ENCODE measurements at regions not wholly inside any gene's neighbourhood (a gene's known extent, or its start where the extent isn't known, plus 50 kb on each side); places are given as distances from the start of the nearest gene placed in this dataset.
"Not testable (repeated sequence)": the region's sequence is repeated elsewhere in the genome, so short reads cannot be mapped to it uniquely, and the experiment has no call there.

- no peak for DNase-seq (ENCODE audit: low spot score)
Measured at GRCh38 chr7:77484785-77485184, 52.3 kb upstream of the PTPN12 start.

DNA sequence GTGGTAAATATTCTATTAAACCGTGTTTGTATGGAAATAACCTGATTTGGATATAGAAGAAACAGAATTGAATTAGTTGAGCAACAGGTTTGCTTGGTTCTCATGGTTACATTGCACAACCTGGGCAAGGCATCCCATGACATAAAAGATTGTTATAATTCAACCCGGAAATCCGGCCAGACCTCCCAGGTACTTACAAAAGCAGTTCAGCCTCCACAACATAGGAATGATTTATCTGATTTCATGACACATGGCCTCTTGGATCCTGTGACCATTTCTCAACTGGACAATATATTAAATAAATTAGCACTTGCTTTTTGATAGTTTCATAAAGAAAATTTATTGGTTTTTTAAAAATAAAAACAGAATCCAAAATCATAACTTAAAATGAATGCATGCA, 55.1 kb upstream of the PTPN12 start:
- DNase-seq (ENCODE audit: low spot score), result peak; percentile 78

DNA sequence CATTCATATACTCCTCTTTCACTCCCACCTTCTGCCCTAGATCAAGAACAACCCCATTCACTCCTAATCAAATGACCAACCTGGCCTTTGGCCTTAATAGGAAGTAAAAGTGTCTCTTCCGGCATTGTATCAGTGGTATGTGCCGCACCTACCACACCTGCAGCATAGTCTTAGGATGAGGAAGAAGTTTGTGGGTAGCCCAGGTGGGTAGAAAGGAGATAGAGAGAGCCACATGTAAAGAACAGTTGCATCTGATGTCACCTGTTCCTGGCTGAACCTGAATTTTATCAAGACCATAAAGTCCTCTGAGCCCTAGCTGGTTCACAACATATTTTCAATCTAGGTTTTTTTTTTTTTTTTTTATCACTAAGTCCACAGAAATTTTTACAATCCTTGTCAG, 55.5 kb upstream of the PTPN12 start:
- peak; percentile 14 for DNase-seq (ENCODE audit: low spot score)

DNA sequence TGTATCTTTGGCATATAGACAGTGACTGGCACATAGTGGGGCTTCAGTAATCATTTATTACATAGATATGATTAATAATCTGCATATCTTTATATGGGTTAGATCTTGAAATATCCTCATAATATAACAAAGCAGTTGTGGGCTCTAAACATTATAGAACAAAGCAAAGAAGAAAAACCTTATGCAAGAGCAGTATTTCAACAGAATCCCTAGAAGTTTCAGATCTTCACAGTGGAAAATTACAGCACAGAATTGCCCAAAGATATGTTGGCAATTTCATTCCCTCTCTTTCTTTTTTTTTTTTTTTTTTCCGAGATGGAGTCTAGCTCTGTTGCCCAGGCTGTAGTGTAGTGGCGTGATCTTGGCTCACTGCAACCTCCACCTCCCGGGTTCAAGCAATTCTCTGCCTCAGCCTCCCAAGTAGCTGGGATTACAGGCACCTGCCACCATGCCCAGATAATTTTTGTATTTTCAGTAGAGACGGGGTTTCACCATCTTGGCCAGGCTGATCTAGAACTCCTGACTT, 56.9 kb upstream of the PTPN12 start:
- DNase-seq (ENCODE audit: low spot score), result not testable (repeated sequence)

DNA sequence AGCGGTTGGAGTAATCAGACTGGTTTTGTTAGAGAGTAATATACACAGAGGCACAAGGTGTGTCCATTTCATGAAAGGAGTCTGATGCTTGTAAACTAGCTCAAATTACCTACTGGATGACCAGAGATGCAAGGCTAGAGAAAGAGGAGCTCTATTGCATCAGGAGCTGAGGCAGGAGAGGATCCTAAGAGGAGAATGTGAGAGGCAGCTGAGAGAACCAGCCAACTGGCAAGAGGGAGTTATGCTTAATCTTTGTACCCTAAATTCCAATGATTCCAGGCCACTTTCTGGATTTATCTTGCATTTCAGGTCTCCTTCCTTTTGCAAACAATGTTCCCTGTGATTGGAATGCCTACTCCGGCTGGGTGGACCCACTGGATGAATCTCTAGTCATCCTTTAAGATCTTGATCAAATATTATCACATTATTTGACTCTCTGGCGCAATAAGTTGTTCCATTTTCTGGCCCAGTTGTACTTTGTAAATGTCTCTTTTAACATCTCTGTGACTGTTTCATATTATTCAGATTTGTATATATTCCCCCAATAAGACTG, 57.5 kb upstream of the PTPN12 start:
- no peak for DNase-seq (ENCODE audit: low spot score)

DNA sequence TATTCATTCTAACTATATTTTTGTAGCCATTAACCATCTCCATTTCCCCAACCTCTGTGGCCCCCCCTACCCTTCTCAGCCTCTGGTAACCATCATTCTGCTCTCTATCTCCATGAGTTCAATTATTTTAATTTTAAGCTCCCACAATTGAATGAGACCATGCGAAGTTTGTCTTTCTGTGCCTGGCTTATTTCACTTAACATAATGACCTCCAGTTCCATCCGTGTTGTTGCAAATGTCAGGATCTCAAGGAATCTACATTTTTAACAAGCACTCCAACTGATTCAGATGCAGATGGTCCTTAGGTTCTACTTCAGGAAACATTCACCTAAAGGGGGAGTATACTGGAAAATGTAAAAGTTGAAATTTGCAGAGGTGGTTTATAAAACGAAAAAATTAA, 60.2 kb upstream of the PTPN12 start:
- DNase-seq (ENCODE audit: low spot score), result no peak

GRCh38 chr7:77475181-77475580, 59.0 kb upstream of the GSAP start:
- DNase-seq (ENCODE audit: low spot score), result no peak

- DNase-seq (ENCODE audit: low spot score), result no peak
Measured at GRCh38 chr7:77474756-77475155, 58.6 kb upstream of the GSAP start.

DNA sequence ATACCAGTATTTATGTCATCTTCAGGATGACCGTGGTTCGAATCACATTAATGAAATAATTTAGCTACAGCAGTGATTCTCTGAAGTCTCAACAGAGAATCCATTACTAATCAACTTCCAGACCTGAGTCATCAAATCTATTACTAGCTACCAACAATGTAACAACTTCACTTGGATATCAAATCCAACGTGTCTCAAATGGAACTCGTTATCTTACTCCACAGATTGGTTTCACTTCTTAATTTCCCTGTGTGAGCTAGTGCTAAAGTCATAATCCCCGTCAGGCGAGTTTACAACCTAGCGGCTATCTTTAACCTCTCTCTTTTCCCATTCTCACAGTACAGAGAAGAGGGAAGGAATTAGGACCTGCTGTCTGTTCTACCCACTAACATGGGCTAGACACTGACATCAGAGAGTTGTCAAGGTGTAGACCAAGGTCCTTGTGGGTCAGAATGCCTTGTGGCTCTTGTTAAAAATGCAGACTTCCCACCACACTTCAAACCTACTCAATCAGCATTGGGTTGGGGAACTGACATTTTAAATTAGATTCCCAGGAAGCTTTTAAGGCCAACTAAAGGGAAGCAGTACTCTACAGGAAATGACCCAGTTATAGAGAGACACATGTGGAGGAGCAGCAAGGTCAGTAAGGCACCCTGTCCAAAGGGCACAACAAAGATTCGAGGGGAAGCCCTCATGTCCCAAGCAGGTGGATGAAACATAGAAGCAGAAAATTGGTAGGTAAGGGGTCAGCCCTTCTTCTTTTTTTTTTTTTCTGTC, 57.3 kb upstream of the GSAP start:
- no peak for DNase-seq (ENCODE audit: low spot score)

DNA sequence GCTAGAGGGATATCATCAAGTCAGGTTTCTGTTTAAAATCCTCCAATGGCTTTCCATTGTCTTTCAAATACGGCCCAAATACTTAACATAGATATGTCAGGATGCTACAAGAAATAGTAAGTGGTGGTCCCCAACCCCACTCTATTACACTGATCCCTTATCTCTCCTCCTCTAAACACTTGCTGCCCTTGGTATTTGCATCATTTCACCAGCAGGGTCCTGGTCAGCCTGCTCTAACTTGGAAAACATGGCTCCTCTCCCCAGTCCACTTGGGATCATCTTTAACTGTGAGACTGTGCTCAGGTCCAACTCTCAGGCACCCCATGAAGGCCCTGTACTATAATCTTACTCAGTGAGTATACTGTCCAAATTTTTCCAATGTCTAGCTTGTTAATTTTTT, 53.8 kb upstream of the GSAP start:
- DNase-seq (ENCODE audit: low spot score), result no peak

GRCh38 chr7:77467408-77467807, 51.3 kb upstream of the GSAP start:
- peak; percentile 61 for DNase-seq (ENCODE audit: low spot score)

- DNase-seq (ENCODE audit: low spot score), result no peak
Measured at GRCh38 chr7:77466450-77466849, 50.3 kb upstream of the GSAP start.
